Left renal pelvis (tissue), 4 donors: ENCODE measurements at regions not wholly inside any gene's neighbourhood (a gene's known extent, or its start where the extent isn't known, plus 50 kb on each side); places are given as distances from the start of the nearest gene placed in this dataset.

ENCODE experiments used
- DNase-seq, 4 donors: peaks; one replicate each; pipeline ENCODE4 v3.0.0-alpha.2; 2013; ENCODE audit warnings: low read depth in 4 of 4, low spot score in 3 of 4

- DNase-seq = no peak
Measured at GRCh38 chr10:57225920-57226319, 864.9 kb upstream of the ZWINT start.

DNA sequence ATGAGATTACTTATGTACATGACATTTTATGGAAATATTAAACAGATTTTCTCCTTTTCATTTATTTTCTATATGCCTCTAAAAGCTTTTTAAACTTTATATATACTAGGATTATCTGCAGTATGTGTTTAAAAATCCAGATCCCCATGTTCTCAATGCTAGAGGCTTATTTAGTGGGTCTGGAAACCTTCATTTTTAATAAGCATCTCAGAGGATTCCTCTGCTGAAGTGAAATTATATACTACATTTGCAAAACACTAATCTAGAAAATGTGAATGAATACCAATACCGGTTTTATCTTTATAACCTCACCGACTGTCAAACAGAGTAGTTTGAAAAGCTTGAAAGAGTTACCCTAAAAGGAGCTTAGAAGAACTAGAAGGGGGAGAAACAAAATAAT is 863.8 kb upstream of the ZWINT start:
- DNase-seq = no peak

DNA sequence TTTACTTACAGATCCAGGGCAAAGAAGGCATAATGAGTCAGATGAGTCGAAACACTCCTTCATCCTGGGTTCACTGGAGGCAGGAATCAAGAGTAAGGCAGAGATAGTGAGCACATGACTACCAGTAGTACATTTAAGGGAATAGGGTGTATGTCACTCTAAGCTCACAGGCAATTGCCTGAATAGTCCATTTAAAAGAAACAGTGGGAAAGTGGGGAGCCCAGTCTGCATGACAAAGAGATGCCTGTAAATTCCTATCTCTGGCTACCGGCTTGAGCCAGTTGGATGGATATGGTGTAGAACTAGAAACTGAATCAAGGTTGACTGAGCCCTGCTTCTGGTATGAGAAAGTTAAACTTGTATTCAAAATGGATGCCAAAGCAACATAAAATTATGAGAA is 861.5 kb upstream of the ZWINT start:
- no peak for DNase-seq

DNA sequence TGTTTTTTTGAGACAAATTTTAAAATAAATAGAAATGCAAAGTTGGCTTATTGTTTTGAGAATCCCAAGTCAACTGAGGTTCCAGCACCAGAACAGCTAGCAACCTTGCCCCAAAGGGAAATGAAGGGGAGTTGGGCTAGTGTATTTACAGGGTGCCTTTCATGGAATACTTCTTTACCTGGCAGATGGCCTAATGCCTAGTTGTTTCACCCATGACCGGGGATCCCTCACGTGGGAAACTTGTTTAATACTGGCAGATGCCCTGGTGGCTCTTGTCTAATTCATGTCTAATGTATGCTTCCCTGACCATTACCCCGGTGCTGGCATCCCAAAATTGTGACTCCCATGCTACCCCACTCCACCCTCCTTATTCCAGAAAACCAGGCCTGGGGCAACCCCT is 861.1 kb upstream of the ZWINT start:
- no peak for DNase-seq

DNA sequence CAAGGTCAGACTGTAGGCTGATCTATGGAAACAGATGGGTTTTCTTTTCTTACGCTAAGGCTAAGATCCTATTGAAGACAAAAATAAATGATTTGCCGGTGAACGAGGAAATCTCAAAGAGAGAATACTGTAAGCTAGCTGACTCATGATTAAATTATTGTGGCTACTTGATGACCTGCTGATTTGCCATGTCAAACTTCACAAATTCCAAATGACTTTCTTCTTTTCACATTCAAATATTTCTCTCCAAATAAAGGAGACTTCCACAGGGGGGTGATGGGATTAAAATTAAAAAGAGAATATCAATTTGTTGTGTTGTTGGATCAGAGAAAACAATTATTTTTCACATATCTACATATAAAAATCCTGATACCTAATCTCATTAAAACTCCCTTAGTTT is 860.6 kb upstream of the ZWINT start:
- no peak for DNase-seq

- no peak for DNase-seq
Measured at GRCh38 chr10:57218382-57218781, 857.3 kb upstream of the ZWINT start.

DNA sequence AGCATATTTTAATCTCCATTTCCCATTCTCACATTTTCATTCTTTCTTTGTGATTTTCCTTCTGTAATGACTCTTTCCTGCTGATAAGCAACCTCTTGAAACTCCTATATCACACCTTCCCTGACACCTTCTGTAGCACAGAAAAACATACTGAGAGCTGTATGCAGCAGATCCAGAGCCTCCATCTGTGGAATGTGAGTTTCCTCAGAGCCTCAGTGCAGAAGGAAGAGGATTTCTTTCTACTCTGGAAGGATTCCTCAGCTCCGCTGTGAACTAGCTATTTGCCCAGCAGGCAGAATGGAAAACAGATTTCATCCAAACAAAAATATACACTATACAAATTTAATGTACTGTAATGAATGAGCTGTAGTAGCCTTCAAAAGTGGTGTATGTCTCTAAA is 841.3 kb upstream of the ZWINT start:
- no peak for DNase-seq

GRCh38 chr10:57188846-57189245 is 827.8 kb upstream of the ZWINT start:
- no peak for DNase-seq

GRCh38 chr10:57186201-57186600 is 825.1 kb upstream of the ZWINT start:
- DNase-seq = no peak

DNA sequence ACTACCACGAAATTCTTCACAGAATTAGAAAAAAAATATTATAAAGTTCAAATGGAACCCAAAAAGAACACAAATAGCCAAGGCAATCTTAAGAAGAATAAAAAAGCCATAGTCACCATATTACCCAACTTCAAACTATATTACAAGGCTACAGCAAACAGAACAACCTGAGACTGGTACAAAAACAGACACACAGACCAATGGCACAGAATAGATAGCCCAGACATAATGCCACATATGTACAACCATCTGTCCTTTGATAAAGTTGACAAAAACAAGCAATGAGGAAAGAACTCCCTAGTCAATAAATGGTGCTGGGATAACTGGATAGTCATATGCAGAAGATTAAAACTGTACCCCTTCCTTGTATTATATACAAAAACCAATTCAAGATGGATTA is 808.5 kb upstream of the ZWINT start:
- no peak for DNase-seq

DNA sequence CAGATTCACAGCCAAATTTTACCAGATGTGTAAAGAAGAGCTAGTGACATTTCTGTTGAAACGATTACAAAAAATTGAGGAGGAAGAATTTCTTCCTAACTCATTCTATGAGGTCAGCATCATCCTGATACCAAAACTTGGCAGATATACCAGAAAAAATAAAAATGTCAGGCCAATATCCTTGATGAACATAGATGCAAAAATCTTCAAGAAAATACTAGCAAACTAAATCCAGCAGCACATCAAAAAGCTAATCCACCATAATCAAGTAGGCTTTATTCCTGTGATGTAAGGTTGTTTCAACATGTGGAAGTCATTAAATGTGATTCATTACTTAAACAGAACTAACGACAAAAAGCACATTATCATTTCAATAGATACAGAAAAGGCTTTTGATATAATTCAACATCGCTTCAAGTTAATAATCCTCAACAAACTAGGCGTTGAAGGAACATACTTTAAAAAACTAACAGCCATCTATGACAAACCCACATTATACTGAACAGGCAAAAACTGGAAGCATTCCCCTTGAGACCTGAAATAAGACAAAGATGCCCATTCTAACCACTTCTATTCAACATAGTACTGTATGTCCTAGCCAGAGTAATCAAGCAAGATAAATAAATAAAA is 807.7 kb upstream of the ZWINT start:
- DNase-seq = no peak

DNA sequence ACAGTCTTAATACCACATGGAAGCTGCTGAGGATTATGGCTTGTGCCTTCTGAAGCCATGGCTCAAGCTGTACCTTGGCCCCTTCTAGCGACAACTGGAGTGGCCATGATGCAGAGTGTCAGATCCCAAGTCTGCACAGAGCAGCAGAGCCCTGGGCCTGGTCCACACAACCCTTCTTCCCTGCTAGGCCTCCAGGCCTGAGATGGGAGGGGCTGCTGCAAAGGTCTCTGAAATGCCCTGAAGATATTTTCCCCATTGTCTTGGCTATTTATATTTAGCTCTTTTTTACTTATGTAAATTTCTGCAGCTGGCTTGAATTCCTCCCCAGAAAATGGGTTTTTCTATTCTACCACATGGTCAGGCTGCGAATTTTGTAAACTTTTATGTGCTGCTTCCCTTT is 804.6 kb upstream of the ZWINT start:
- DNase-seq = no peak

GRCh38 chr10:57162231-57162630 is 801.2 kb upstream of the ZWINT start:
- DNase-seq = no peak

GRCh38 chr10:57161157-57161556 is 800.1 kb upstream of the ZWINT start:
- DNase-seq = no peak

DNA sequence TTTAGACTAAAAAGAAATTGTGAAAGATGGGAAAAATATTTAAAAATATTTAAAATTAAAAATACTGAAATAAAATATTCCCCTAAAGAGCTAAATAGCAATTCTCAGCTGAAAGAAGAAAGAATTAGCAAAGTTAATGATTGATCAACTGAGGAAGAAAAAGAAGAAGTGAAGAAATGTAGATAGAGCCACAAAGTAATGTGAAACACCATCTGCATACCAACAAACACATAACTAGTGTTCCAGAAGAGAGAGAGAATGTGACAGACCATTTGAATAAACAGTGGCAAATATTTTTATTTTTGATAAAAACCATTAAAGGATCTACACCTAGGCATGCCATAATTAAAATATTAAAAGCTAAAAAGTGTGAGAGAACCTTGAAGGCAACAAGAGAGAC is 784.5 kb upstream of the ZWINT start:
- no peak for DNase-seq

- DNase-seq = no peak
Measured at GRCh38 chr10:57142925-57143576, 782.0 kb upstream of the ZWINT start.

GRCh38 chr10:57141708-57142107 is 780.6 kb upstream of the ZWINT start:
- DNase-seq = no peak

DNA sequence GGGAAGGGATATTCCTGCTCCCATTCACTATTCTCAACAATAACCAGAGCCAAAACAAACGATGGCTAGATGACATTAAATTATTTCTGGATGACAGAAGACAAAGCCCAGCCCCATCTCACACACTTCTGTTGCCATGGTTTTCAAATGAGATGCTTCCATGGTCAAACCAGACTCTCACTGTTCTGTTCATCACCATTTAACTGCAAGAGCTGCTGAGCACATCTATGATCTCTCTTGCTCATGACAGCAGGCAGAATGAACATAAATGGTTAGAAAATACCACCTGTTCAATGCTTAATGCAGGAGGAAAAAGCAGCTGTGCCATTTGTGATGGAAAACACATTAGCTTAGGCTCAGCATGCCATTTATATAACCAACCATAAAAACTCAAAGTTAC is 758.6 kb upstream of the ZWINT start:
- no peak for DNase-seq

DNA sequence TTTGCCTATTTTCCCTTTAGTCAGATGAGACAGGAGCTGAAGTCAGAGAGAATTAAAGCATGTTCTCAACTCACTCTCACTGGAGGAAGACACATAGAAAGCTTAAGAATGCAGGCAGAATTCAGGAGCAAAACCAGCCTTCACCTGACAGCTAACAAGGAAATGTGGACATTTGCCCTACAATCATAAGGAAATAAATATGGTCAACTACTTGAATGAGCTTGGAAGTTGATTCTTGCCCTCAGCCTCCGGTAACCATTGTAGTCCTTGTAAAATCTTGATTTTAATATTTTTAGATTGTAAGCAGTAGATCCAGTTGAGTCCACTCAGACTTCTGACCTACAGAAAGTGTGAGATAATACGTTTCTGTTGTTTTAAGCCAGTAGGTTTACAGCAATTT is 752.5 kb upstream of the ZWINT start:
- DNase-seq = no peak

GRCh38 chr10:57102236-57102635 is 741.2 kb upstream of the ZWINT start:
- DNase-seq = no peak

DNA sequence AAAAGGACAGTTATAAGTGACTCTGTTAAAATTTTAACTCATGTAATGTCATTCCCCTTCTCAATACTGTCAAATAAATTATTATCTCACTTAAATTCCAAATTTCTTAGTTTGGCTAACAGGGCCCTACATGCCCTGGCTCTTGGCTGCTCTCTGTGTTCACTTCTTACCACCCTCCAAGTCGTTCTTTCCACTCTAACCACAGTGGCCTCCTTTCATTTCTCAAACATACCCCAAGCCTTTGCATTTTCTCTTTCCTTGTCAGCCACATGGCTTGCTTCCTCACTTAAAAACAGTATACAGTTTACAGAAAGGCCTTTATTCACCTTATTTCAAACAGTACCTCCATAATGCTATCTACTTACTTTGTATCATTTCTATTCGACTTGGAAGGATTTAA is 737.1 kb upstream of the ZWINT start:
- no peak for DNase-seq

DNA sequence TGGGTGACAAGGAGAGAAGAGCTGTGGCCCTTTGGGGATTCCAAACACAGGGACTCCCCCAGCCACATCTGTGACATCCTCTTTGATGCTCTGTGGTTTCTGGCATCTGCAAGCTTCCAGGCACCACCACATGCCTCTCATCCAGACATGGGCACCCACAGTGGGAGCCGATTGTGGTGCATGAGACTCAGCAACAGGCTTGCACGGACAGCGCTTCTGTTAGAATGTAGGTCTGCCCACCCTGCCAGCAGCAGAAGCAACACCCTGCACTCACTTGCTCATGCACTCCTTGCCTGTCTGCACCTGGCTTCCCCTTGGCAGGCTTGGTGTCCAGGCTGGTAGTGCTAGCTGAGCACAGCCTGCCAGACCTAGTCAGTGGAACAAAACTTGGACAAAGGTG is 735.0 kb upstream of the ZWINT start:
- no peak for DNase-seq

GRCh38 chr10:57094965-57095364 is 733.9 kb upstream of the ZWINT start:
- no peak for DNase-seq
